A549 (cell line): ENCODE measurements at regions not wholly inside any gene's neighbourhood (a gene's known extent, or its start where the extent isn't known, plus 50 kb on each side); places are given as distances from the start of the nearest gene placed in this dataset.

ENCODE experiments used
- ATAC-seq, 2 experiments: fragments of 200-7000 bp in 1 of 2; fragments of >200 bp in 1 of 2; cut with Nextera tagmentation in 1 of 2; cut with Tn5 transposase in 1 of 2; 3 replicates each; pipeline versions ENCODE4 v1.8.0 to v1.9.1; 2018 to 2020; ENCODE audit warnings: mild to moderate bottlenecking in 1 of 2, moderate library complexity in 1 of 2
- CTCF ChIA-PET: fragments of 300-600 bp; sonication (Branson Sonifier 250); formaldehyde crosslinking; extraction: SDS; loops from one replicate; lab custom pipeline; 2021; ENCODE audit warnings: antibody characterized with exemption, inconsistent platforms; lab: Yijun Ruan, JAX
- POLR2A ChIA-PET: fragments of 350-600 bp; formaldehyde crosslinking; extraction: SDS; loops from one replicate; lab custom pipeline; 2021; ENCODE audit warnings: antibody characterized with exemption, inconsistent platforms; lab: Yijun Ruan, JAX
- DNase-seq, 2 experiments: peaks; one replicate each; pipeline versions ENCODE4 v3.0.0 to v3.0.0-alpha.2; 2011 to 2016; ENCODE audit warnings: low read depth in 1 of 2, low spot score in 1 of 2
- FAIRE-seq: peaks from 2 replicates; lab custom pipeline; 2011; peaks lifted over from hg19 to GRCh38; lab: Jason Lieb, UNC
- H3K27ac ChIP-seq, 2 experiments: fragments of >200 bp; sonication (Bioruptor Twin); formaldehyde crosslinking; 3 replicates each; pipeline ENCODE4 v1.5.1; 2016 to 2017
- H3K4me1 ChIP-seq: fragments of >200 bp; sonication (Bioruptor Twin); formaldehyde crosslinking; 3 replicates; pipeline ENCODE4 v1.6.1; 2016
- H3K4me2 ChIP-seq: fragments of >200 bp; sonication (Bioruptor Twin); formaldehyde crosslinking; 3 replicates; pipeline ENCODE4 v1.6.1; 2016
- H3K4me3 ChIP-seq: fragments of >200 bp; sonication (Bioruptor Twin); formaldehyde crosslinking; 3 replicates; pipeline ENCODE4 v1.5.1; 2016
- H3K9me3 ChIP-seq: fragments of >200 bp; sonication (Bioruptor Twin); formaldehyde crosslinking; 3 replicates; pipeline ENCODE4 v1.6.1; 2016
- ATOH8 ChIP-seq: fragments of 250-450 bp; sonication (Bioruptor Pico); IDR thresholded peaks from 2 replicates; pipeline ENCODE4 v1.5.0; 2020; ENCODE audit warnings: low read depth, mild to moderate bottlenecking, moderate library complexity
- CEBPB ChIP-seq, 2 experiments: fragments of >200 bp in 1 of 2; sonication (Bioruptor Twin) in 1 of 2; formaldehyde crosslinking in 1 of 2; IDR thresholded peaks; 2 replicates each; pipeline ENCODE4 v1.6.1; 2012 to 2016
- E2F6 ChIP-seq: IDR thresholded peaks from 2 replicates; pipeline ENCODE4 v1.6.1; 2012; ENCODE audit warnings: low read depth, borderline replicate concordance
- EHMT2 ChIP-seq: fragments of 200-600 bp; sonication (generic); IDR thresholded peaks from 2 replicates; pipeline ENCODE4 v1.6.1; 2016; ENCODE audit warnings: antibody characterized with exemption, low read depth, mild to moderate bottlenecking, moderate library complexity
- ELK1 ChIP-seq: fragments of 150-350 bp; IDR thresholded peaks from 2 replicates; pipeline ENCODE4 v1.6.1; 2014; ENCODE audit warnings: low read depth, mild to moderate bottlenecking, low read length
- GATA3 ChIP-seq: IDR thresholded peaks from 2 replicates; pipeline ENCODE4 v1.6.1; 2012; ENCODE audit warnings: borderline replicate concordance
- HEYL ChIP-seq: fragments of 250-450 bp; sonication (Bioruptor Pico); IDR thresholded peaks from 2 replicates; pipeline ENCODE4 v1.8.0; 2021; ENCODE audit warnings: mild to moderate bottlenecking, moderate library complexity
- HOXA7 ChIP-seq: fragments of 250-450 bp; sonication (Bioruptor Pico); IDR thresholded peaks from 2 replicates; pipeline ENCODE4 v1.5.0; 2020; ENCODE audit warnings: mild to moderate bottlenecking, moderate library complexity
- HOXB5 ChIP-seq: fragments of 250-450 bp; sonication (Bioruptor Pico); IDR thresholded peaks from 2 replicates; pipeline ENCODE4 v1.5.0; 2020; ENCODE audit warnings: mild to moderate bottlenecking, moderate library complexity
- JUN ChIP-seq, 2 experiments: fragments of >200 bp; sonication (Bioruptor Twin); formaldehyde crosslinking; IDR thresholded peaks; 2 replicates in 1 of 2; 3 replicates in 1 of 2; pipeline ENCODE4 v1.6.1; 2016 to 2017
- KDM5A ChIP-seq: fragments of 200-600 bp; sonication (generic); IDR thresholded peaks from 2 replicates; pipeline ENCODE4 v1.6.1; 2016; ENCODE audit warnings: antibody characterized with exemption, mild to moderate bottlenecking
- MAFK ChIP-seq: fragments of 450-650 bp; IDR thresholded peaks from 2 replicates; pipeline ENCODE4 v1.6.1; 2014; ENCODE audit not compliant: partially characterized antibody
- MAZ ChIP-seq: fragments of 150-350 bp; IDR thresholded peaks from 2 replicates; pipeline ENCODE4 v1.6.1; 2014; ENCODE audit warnings: antibody characterized with exemption, low read depth, low read length, borderline replicate concordance
- NPAS2 ChIP-seq: fragments of 250-450 bp; sonication (Bioruptor Pico); IDR thresholded peaks from 2 replicates; pipeline ENCODE4 v1.8.0; 2022; ENCODE audit warnings: mild to moderate bottlenecking, moderate library complexity, borderline replicate concordance
- RAD21 ChIP-seq, 2 experiments: fragments of >200 bp in 1 of 2; sonication (Bioruptor Twin) in 1 of 2; formaldehyde crosslinking in 1 of 2; IDR thresholded peaks in 1 of 2; conservative IDR thresholded peaks in 1 of 2; 2 replicates in 1 of 2; 3 replicates in 1 of 2; pipeline ENCODE4 v1.6.1; 2012 to 2018; ENCODE audit warnings: inconsistent platforms in 1 of 2
- RCOR1 ChIP-seq: fragments of 150-350 bp; IDR thresholded peaks from 2 replicates; pipeline ENCODE4 v1.6.1; 2014; ENCODE audit warnings: antibody characterized with exemption, low read length, low read depth
- RFX5 ChIP-seq: fragments of 450-650 bp; IDR thresholded peaks from 2 replicates; pipeline ENCODE4 v1.7.1; 2014; ENCODE audit warnings: antibody characterized with exemption, mild to moderate bottlenecking, moderate library complexity
- WGBS: methylation state at CpG from one replicate; pipeline ENCODE4 v1.1.6; 2017; ENCODE audit errors: missing lambda C conversion rate; 5-methylcytosine and 5-hydroxymethylcytosine counted together
- TF ChIP-seq, protein P1 (sequence below): fragments of 450-650 bp; IDR thresholded peaks from 2 replicates; pipeline ENCODE4 v1.6.1; 2014; ENCODE audit warnings: antibody characterized with exemption
- TF ChIP-seq, protein P2 (sequence below): IDR thresholded peaks from 2 replicates; pipeline ENCODE4 v1.6.1; 2012
- TF ChIP-seq, protein P3 (sequence below): fragments of >200 bp; sonication (Bioruptor Twin); formaldehyde crosslinking; IDR thresholded peaks from 3 replicates; pipeline ENCODE4 v1.6.1; 2016

GRCh38 chr13:34048652-34049051 is 230.7 kb downstream of the RFC3 start:
- 84% methylated on average over 2 of the region's 2 CpGs for WGBS
- ATAC-seq (no peak), DNase-seq (no peak), FAIRE-seq (no peak)
- TF ChIP-seq HOXB5 (no peak), CEBPB (IDR thresholded peaks at IDR 0.05) (no peak), RFX5 (no peak)
- POLR2A ChIA-PET: no interaction called here
- CTCF ChIA-PET: no interaction called here
- H3K4me1 ChIP-seq: peaks cover 15% of the 10 kb centered on the region; the same call in 2 of the 3 replicates
- no peaks in the 10 kb centered on the region for H3K9me3 ChIP-seq
- H3K4me2 ChIP-seq: no peak overlapping the region
- no peak overlapping the region for H3K27ac ChIP-seq
- no peak overlapping the region for H3K4me3 ChIP-seq

DNA sequence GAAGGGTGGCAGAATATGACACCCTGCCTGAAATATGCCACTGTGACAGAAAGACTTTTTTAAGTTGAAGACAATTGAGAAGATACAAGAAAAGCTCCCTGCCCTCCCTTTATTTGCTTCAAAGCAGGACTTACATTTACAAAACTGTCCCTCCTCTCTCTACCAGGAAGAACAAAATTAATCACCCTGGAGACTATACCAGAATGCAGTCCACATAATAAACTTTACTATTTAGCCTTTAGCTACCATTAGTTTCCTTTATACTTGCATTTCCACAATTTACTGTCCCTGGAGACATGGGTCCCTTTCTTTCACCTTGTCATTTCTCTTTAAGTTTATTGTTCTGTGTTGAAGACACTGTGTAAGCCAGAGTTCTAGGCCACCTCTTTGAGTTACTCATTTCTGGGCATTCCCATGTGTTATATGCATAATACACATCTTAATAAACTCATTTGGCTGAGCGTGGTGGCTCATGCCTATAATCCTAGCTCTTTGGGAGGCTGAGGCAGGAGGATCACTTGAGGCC is 238.8 kb downstream of the RFC3 start:
- no peaks in the 10 kb centered on the region for H3K9me3 ChIP-seq
- H3K27ac ChIP-seq: no peak overlapping the region
- WGBS: 87% methylated on average over 1 of the region's 1 CpG
- FAIRE-seq: no peak
- ChIA-PET POLR2A (no interaction called here), CTCF (no interaction called here)
- no peak overlapping the region for H3K4me3 ChIP-seq
- DNase-seq: no peak
- TF ChIP-seq ELK1 (no peak), MAZ (no peak), HOXA7 (CRISPR knock-in tag) (no peak), RAD21 (conservative IDR thresholded peaks at IDR 0.05 in 1 of 2, IDR thresholded peaks at IDR 0.05 in 1 of 2) (no peak), GATA3 (no peak), E2F6 (no peak), MAFK (no peak), KDM5A (no peak), JUN (IDR thresholded peaks at IDR 0.05) (no peak), CEBPB (IDR thresholded peaks at IDR 0.05) (no peak), RCOR1 (no peak), HEYL (no peak), EHMT2 (no peak), NPAS2 (CRISPR knock-in tag) (no peak), ATOH8 (no peak)
- TF ChIP-seq, protein P1, sequence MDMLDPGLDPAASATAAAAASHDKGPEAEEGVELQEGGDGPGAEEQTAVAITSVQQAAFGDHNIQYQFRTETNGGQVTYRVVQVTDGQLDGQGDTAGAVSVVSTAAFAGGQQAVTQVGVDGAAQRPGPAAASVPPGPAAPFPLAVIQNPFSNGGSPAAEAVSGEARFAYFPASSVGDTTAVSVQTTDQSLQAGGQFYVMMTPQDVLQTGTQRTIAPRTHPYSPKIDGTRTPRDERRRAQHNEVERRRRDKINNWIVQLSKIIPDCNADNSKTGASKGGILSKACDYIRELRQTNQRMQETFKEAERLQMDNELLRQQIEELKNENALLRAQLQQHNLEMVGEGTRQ: no peak
- TF ChIP-seq, protein P2, sequence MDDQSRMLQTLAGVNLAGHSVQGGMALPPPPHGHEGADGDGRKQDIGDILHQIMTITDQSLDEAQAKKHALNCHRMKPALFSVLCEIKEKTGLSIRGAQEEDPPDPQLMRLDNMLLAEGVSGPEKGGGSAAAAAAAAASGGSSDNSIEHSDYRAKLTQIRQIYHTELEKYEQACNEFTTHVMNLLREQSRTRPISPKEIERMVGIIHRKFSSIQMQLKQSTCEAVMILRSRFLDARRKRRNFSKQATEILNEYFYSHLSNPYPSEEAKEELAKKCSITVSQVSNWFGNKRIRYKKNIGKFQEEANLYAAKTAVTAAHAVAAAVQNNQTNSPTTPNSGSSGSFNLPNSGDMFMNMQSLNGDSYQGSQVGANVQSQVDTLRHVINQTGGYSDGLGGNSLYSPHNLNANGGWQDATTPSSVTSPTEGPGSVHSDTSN: no peak
- TF ChIP-seq, protein P3, sequence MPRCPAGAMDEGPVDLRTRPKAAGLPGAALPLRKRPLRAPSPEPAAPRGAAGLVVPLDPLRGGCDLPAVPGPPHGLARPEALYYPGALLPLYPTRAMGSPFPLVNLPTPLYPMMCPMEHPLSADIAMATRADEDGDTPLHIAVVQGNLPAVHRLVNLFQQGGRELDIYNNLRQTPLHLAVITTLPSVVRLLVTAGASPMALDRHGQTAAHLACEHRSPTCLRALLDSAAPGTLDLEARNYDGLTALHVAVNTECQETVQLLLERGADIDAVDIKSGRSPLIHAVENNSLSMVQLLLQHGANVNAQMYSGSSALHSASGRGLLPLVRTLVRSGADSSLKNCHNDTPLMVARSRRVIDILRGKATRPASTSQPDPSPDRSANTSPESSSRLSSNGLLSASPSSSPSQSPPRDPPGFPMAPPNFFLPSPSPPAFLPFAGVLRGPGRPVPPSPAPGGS: no peak
- no peak for ATAC-seq
- H3K4me1 ChIP-seq: no peaks in the 10 kb centered on the region
- H3K4me2 ChIP-seq: no peak overlapping the region
